Kidney epithelial cell (primary cell): ENCODE measurements at regions not wholly inside any gene's neighbourhood (a gene's known extent, or its start where the extent isn't known, plus 50 kb on each side); places are given as distances from the start of the nearest gene placed in this dataset.

Experiments used
- DNase-seq: peaks from one replicate; pipeline ENCODE4 v3.0.0-alpha.2; 2010; ENCODE audit warnings: low read depth
- H3K27me3 ChIP-seq: 2 replicates; pipeline ENCODE4 v1.6.0; 2011; ENCODE audit warnings: low read length; ENCODE audit not compliant: control insufficient read depth, insufficient read depth
- H3K36me3 ChIP-seq: 2 replicates; pipeline ENCODE4 v1.5.1; 2011; ENCODE audit warnings: low read length; ENCODE audit not compliant: control insufficient read depth, insufficient read depth
- H3K4me3 ChIP-seq: 2 replicates; pipeline ENCODE4 v1.5.1; 2011; ENCODE audit warnings: low read depth, mild to moderate bottlenecking, control low read depth, low read length
- TF ChIP-seq, protein P1 (sequence below): IDR thresholded peaks from 2 replicates; pipeline ENCODE4 v1.5.1; 2011; ENCODE audit warnings: mild to moderate bottlenecking, moderate library complexity, low read length, control low read depth, inconsistent platforms; ENCODE audit not compliant: insufficient read depth, poor library complexity, severe bottlenecking

DNA sequence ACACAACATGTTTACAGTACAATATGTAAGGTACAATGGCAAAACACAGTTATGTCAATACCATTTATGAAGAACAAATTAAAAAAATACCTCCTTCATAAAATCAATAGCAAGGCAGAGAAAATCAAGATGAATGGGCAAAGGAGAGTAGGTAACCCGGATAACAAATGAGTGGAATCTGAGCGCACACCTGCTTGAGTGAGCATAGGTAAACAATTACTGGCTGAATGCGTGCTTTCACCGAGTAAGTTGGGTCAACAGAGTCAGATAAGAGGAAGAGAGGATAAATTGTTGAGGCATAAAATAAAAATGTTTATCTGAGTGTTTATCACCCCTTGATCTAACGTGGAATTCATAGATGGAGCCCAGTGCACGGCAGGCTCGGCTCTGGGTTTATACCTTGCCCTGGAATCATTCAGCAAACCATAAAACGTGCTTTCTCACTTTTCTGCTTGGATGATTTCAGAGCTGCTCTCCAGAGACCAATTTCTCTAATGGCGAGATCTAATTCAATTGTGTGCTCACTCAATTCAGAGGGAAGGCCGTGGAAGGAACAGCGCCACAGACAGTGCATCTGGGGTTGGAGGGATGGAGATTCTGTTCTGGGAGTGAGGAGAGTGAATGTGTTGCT is 224.8 kb upstream of the MAP3K7 start:
- DNase-seq = no peak
- H3K4me3 ChIP-seq = no peak overlapping the region
- no peaks in the 10 kb centered on the region for H3K27me3 ChIP-seq
- no peaks in the 10 kb centered on the region for H3K36me3 ChIP-seq
- TF ChIP-seq, protein P1, sequence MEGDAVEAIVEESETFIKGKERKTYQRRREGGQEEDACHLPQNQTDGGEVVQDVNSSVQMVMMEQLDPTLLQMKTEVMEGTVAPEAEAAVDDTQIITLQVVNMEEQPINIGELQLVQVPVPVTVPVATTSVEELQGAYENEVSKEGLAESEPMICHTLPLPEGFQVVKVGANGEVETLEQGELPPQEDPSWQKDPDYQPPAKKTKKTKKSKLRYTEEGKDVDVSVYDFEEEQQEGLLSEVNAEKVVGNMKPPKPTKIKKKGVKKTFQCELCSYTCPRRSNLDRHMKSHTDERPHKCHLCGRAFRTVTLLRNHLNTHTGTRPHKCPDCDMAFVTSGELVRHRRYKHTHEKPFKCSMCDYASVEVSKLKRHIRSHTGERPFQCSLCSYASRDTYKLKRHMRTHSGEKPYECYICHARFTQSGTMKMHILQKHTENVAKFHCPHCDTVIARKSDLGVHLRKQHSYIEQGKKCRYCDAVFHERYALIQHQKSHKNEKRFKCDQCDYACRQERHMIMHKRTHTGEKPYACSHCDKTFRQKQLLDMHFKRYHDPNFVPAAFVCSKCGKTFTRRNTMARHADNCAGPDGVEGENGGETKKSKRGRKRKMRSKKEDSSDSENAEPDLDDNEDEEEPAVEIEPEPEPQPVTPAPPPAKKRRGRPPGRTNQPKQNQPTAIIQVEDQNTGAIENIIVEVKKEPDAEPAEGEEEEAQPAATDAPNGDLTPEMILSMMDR = no peak

DNA sequence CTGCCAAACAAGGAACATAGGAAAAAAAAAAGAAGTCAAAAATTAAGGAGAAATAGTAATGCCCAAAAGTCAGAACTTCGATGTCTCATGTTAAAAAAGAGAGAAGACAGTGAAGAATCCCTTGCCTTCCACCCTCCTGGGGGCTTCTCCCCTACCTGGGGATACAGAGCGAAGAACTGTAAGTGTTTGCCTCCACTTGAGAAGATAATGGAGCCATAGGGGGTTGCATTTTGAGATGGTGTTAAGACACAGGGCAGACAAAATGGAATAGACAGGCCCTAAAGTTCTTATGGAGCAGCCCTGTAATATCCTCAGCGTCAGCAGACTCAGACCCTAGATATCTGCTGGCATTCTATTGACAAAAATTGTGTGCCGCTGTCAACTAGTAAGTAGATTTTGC is 222.2 kb upstream of the MAP3K7 start:
- TF ChIP-seq, protein P1 = no peak
- Histone ChIP-seq H3K27me3 (no peaks in the 10 kb centered on the region), H3K4me3 (no peak overlapping the region), H3K36me3 (no peaks in the 10 kb centered on the region)
- DNase-seq = no peak

DNA sequence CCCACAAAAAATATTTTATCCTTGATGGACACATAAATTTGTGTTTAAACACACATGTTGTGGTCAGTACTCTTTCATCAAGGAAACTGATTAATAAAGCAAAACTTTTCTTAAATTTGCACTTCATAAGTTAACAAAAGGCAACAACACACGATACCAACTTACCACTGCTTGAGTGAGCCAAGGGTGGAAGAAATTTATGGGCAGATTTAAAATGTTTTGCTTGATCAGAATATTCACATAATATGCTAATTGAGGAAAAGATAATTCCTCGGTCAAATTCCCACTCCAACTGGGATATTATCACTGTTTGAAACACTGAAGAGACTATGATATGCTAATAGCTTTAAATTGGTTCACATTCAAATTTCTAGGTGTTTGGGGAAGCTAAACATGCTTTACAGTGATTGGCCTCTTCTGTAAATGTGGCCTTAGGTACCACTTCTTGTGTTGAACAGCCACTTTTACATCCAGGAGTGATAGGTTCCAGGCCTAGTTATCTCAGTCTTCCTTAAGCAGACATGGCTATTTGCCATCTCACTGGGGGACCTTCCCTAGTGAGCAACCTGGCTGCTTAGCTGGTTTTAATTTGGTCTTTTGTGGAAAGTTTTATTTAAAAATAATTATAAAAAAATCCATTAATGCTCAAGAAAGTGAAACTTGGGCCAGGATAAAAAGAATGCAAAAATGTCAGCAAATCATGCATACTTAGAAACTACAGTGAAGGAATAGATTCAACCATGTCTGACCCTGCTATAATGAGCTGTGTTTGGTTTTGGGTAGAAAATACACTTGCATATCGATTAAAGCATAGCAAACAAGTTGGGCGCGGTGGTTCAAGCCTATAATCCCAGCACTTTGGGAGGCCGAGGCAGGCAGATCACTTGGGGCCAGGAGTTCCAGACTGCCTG is 221.2 kb upstream of the MAP3K7 start:
- Histone ChIP-seq H3K27me3 (no peaks in the 10 kb centered on the region), H3K36me3 (no peaks in the 10 kb centered on the region), H3K4me3 (no peak overlapping the region)
- DNase-seq = no peak
- TF ChIP-seq, protein P1 = no peak

DNA sequence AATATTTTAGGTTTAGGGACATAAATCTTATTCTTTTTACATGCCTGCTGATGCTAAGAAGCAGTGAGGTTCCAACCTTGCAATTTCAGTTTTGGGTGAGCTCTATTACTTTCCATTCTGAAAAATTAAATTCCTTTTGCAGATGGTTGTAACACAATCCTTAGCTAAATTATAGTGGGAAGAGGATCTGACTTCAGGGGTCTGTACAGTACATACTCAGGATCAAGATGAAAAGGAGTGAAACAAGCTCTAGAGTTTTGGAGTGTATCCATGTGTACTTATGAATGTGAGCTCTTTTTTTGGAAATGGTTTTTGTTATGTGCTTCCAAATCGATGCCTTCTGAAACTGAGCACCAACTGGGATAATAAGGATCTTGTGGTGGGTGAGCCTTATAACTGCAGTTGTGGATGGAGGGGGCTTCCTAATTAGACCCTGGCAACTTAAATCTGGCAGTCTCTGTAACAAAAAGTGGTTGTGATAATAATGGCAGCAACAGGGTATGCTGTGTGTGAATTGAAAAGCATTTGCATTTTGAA is 218.8 kb upstream of the MAP3K7 start:
- Histone ChIP-seq H3K4me3 (no peak overlapping the region), H3K27me3 (no peaks in the 10 kb centered on the region), H3K36me3 (no peaks in the 10 kb centered on the region)
- TF ChIP-seq, protein P1 = no peak
- no peak for DNase-seq

DNA sequence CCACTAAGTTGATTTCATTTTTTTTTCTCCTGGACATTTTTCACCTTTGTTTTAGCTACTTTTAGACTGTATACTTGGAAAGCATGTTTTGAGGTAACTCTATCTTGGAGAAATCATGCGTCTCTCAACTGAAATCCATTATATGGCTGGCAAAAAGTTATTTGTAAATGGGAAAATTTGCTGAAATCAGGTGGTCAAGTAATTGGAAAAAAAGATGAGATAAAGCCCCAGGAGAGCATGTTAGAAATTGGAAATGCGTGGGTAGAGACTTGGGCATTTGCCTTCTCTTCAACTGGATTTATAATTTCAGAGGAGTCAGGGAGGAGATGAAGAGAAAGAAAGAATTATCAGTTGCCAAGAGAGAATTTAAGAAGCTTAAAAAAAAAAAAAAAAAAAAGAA is 217.1 kb upstream of the MAP3K7 start:
- no peak overlapping the region for H3K4me3 ChIP-seq
- no peaks in the 10 kb centered on the region for H3K27me3 ChIP-seq
- TF ChIP-seq, protein P1 = no peak
- no peak for DNase-seq
- H3K36me3 ChIP-seq = no peaks in the 10 kb centered on the region
